GM10266 (cell line): ENCODE measurements at regions not wholly inside any gene's neighbourhood (a gene's known extent, or its start where the extent isn't known, plus 50 kb on each side); places are given as distances from the start of the nearest gene placed in this dataset.

Source experiments
- DNase-seq: peaks from one replicate; pipeline ENCODE4 v3.0.0; 2012; ENCODE audit errors: extremely low spot score
- TF ChIP-seq, protein P1 (sequence below): IDR thresholded peaks from 2 replicates; pipeline ENCODE4 v1.5.1; 2012; ENCODE audit warnings: mild to moderate bottlenecking, low read depth; ENCODE audit not compliant: control insufficient read depth, insufficient read depth; ENCODE audit errors: missing control alignments

DNA sequence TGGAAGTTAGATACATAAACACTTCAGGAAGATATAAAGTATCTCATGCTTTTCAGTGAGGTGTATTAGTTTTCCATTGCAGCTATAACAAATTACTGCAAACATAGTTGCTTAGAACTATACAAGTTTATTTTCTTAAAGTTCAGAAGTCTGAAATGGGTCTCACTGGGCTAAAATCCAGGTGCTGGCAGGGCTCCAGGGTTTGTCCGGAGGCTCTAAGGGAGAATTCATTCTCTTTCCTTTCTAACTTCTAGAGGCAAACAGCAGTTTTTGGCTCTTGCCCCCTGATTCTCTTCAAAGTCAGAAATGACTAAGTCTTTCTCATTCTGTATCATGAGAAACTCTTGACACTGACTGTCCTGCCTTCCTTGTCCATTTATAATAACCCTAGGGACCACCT, 138.8 kb downstream of the AASDHPPT start:
- no peak for DNase-seq
- TF ChIP-seq, protein P1, sequence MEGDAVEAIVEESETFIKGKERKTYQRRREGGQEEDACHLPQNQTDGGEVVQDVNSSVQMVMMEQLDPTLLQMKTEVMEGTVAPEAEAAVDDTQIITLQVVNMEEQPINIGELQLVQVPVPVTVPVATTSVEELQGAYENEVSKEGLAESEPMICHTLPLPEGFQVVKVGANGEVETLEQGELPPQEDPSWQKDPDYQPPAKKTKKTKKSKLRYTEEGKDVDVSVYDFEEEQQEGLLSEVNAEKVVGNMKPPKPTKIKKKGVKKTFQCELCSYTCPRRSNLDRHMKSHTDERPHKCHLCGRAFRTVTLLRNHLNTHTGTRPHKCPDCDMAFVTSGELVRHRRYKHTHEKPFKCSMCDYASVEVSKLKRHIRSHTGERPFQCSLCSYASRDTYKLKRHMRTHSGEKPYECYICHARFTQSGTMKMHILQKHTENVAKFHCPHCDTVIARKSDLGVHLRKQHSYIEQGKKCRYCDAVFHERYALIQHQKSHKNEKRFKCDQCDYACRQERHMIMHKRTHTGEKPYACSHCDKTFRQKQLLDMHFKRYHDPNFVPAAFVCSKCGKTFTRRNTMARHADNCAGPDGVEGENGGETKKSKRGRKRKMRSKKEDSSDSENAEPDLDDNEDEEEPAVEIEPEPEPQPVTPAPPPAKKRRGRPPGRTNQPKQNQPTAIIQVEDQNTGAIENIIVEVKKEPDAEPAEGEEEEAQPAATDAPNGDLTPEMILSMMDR: no peak

DNA sequence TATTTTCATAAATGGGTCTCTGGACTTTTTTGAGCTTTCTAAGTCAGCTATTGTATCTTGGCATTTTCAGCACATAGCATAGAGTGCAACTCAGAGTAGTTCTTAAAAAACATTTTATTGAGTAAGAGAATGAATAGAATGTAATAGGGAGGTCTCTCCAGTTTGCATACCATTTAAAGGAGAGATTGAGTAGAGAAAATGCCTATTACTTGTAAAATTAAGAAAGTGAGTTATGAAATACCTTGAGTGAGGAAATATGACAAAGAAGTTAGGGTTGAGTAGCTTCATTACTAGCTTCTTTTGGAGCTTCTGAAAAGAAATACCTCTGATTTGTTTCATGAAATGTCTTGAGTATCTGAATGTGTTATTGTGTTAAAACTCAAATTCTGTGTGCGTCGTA, 140.0 kb downstream of the AASDHPPT start:
- DNase-seq: no peak
- TF ChIP-seq, protein P1: no peak

DNA sequence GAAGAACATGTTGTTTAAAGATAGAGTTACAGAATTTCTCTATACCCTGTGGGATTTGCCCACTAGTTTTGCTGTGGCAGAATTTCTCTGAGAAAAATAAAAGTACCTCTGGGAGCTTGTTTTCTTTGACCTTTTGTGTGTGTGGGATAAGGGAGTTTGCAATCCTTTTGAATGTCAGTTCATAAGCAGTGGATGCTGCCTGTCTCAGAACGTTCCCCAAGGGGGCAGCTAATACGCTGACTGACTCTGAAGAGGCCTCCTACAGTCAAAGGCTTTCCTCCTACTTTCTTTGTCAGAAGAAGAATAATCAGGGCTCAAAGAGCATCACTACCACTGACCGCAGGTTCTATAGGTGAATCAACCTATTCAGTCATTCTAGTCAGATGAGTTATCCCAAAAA, 140.6 kb downstream of the AASDHPPT start:
- TF ChIP-seq, protein P1: no peak

DNA sequence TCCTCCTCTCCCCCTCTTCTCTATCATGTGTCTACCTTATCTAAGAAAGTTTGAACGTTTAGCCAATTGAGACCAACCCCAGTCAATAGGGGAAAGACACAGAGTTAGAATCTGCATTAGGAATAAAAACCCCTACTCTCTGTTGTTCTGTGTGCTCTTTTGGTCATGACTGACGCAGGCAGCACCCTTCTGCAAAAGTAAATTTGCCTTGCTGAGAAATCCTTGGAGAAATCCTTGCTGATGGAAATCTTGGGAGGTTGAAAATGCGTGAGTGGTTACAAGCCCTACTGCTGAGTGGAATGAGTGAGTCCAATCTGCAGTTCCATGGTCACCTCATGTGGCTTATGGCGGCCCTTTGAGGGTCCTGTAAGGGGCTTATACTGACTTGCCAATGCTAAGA, 145.2 kb downstream of the AASDHPPT start:
- TF ChIP-seq, protein P1: no peak
- DNase-seq: no peak

More for the DNA sequence above, 140.6 kb downstream of the AASDHPPT start:
- no peak for DNase-seq

DNA sequence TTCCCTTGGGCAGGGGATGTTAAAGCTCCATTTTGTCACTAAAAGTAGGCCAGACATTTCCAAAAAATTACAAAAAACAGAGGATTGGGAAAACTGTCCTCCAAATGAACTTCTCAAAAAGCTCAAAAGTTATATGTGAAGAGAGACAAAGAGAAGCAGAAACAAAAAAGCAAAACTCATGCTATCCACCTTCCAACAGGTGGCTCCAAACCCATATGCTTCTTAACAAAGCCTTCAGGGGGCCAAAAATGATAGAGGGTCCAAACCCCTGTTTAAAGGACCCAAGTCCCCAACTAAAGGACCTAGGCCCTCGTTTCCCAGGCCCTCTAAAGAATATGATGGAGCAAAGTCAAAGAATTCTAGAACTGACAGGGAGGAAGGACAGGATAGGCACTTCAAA, 146.7 kb downstream of the AASDHPPT start:
- no peak for DNase-seq
- TF ChIP-seq, protein P1: no peak

DNA sequence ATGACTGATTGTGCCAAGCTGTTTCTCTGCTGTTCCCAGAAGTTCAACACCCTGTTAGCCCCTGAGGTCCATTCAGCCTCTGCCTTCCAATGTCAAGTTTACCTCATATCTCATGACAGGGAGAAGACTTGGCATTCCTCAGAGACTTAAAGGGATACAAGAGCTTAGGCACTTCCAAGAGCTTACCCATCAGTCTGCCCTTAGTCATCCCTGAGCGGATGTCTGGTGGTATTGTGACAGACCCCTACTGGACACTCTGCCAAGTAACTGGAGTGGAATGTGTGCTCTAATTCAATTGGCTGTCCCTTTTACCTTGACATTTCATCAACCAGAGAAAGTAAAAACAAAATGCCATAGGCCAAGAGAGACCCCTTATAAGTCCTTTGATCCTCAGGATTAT, 151.5 kb downstream of the AASDHPPT start:
- DNase-seq: no peak
- TF ChIP-seq, protein P1: no peak

DNA sequence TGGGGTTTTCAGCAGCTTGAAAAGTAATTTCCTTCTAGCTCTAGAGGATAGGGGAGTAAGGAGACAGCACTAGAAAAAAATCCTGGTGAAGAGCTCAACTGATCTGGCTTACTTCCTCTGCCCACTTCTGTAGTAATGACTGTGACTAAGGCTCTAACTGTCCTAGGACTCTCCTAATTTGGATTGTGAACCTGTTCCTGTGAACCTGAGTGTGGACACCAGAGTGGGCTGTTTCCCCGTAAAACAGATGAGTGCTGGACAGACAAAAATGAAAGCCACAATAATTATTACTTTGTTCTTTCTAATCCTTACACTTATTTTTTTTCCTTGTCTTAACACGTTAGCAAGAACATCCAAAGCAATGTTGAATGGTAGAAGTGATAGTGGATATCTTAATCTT, 154.1 kb downstream of the AASDHPPT start:
- no peak for DNase-seq

More for the DNA sequence above, 154.1 kb downstream of the AASDHPPT start:
- TF ChIP-seq, protein P1: no peak
